ENCODE measurements at regions not wholly inside any gene's neighbourhood (a gene's known extent, or its start where the extent isn't known, plus 50 kb on each side); places are given as distances from the start of the nearest gene placed in this dataset.

- CTCF ChIA-PET = no interaction called here
- no peak for FAIRE-seq
- Histone ChIP-seq H3K4me2 (ENCODE audit: control insufficient read depth, insufficient read depth) (no peak overlapping the region), H3K9ac (ENCODE audit: control insufficient read depth, insufficient read depth, low read length) (no peak overlapping the region), H3K36me3 (ENCODE audit: control insufficient read depth in 2 of 2, insufficient read depth in 2 of 2, low read length in 1 of 2) (no peaks in the 10 kb centered on the region), H3K27ac (ENCODE audit: control insufficient read depth, insufficient read depth) (no peak overlapping the region), H3K4me3 (no peak overlapping the region), H3K27me3 (replicated peaks in 1 of 2; ENCODE audit: control insufficient read depth in 2 of 2, insufficient read depth in 2 of 2, low read length in 1 of 2) (no peaks in the 10 kb centered on the region), H3K9me3 (replicated peaks; ENCODE audit: control insufficient read depth, insufficient read depth, low read length) (no peaks in the 10 kb centered on the region; the same call in 1 of the 3 replicates), H3K79me2 (ENCODE audit: control insufficient read depth, insufficient read depth, low read length) (no peaks in the 10 kb centered on the region), H3K4me1 (ENCODE audit: control insufficient read depth, insufficient read depth, low read length) (no peaks in the 10 kb centered on the region), H4K20me1 (ENCODE audit: control insufficient read depth, insufficient read depth) (no peaks in the 10 kb centered on the region), H2AFZ (ENCODE audit: control insufficient read depth, low read depth, low read length) (no peak overlapping the region)
- no TSS peak for BruUV-seq (replicated peaks)
- intact Hi-C loops (cut with micrococcal nuclease; ENCODE audit: unreplicated experiment) = no loop called here
- SMC1A ChIA-PET (ENCODE audit: uncharacterized antibody, unreplicated experiment) = no interaction called here
- no peak for ATAC-seq
- POLR2A ChIA-PET = no interaction called here
- in situ Hi-C loops (cut with MboI) = no loop called here
- RAD21 ChIA-PET (ENCODE audit: unreplicated experiment) = no interaction called here
- DNase-seq (ENCODE audit: low read depth, low spot score) = no peak
- WGBS (ENCODE audit: insufficient coverage, insufficient replicate concordance, low lambda C conversion rate, missing lambda C conversion rate) = 100% methylated on average over 1 of the region's 1 CpG
- TF ChIP-seq ZNF207 (IDR thresholded peaks at IDR 0.05; ENCODE audit: borderline replicate concordance) (no peak), ZSCAN29 (IDR thresholded peaks at IDR 0.05) (no peak), IKZF2 (IDR thresholded peaks at IDR 0.05) (no peak), BACH1 (IDR thresholded peaks at IDR 0.05; ENCODE audit: borderline replicate concordance) (no peak), ZNF687 (IDR thresholded peaks at IDR 0.05) (no peak), SMARCA5 (IDR thresholded peaks at IDR 0.05) (no peak), NFIC (IDR thresholded peaks at IDR 0.05; ENCODE audit: low read depth, low read length) (no peak), TCF12 (IDR thresholded peaks at IDR 0.05; ENCODE audit: low read depth, low read length) (no peak), ZNF274 (IDR thresholded peaks at IDR 0.05; ENCODE audit: insufficient read depth, insufficient read length) (no peak), NFYB (IDR thresholded peaks at IDR 0.05; ENCODE audit: insufficient read depth, low read depth, low read length) (no peak), E4F1 (IDR thresholded peaks at IDR 0.05; ENCODE audit: borderline replicate concordance, partially characterized antibody) (no peak), ZZZ3 (IDR thresholded peaks at IDR 0.05; ENCODE audit: control insufficient read depth, insufficient read length, low read depth) (no peak), BCL11A (IDR thresholded peaks at IDR 0.05; ENCODE audit: low read depth, low read length) (no peak), CHD4 (IDR thresholded peaks at IDR 0.05) (no peak), SMAD1 (IDR thresholded peaks at IDR 0.05; ENCODE audit: low read depth, partially characterized antibody) (no peak), ZBTB40 (IDR thresholded peaks at IDR 0.05; ENCODE audit: borderline replicate concordance) (no peak), FOXK2 (IDR thresholded peaks at IDR 0.05) (no peak)
Measured at GRCh38 chr7:41837916-41838315, 135.0 kb upstream of the INHBA start.
